Endothelial cell (in vitro differentiated cells): ENCODE measurements at regions not wholly inside any gene's neighbourhood (a gene's known extent, or its start where the extent isn't known, plus 50 kb on each side); places are given as distances from the start of the nearest gene placed in this dataset.
"Not testable (repeated sequence)": the region's sequence is repeated elsewhere in the genome, so short reads cannot be mapped to it uniquely, and the experiment has no call there.

ENCODE experiments used
- DNase-seq: peaks from one replicate; pipeline ENCODE4 v3.0.0; 2021; ENCODE audit warnings: low spot score
- H3K27ac Mint-ChIP-seq: one replicate; pipeline ENCODE4 v1.8.0; 2021; ENCODE audit warnings: mixed read lengths, inconsistent platforms; ENCODE audit not compliant: unreplicated experiment
- H3K27me3 Mint-ChIP-seq: one replicate; pipeline ENCODE4 v1.8.0; 2021; ENCODE audit warnings: mild to moderate bottlenecking, moderate library complexity, mixed read lengths, inconsistent platforms; ENCODE audit not compliant: unreplicated experiment
- H3K36me3 Mint-ChIP-seq: one replicate; pipeline ENCODE4 v1.8.0; 2021; ENCODE audit warnings: mild to moderate bottlenecking, low read depth, mixed read lengths, inconsistent platforms; ENCODE audit not compliant: unreplicated experiment
- H3K4me1 Mint-ChIP-seq: one replicate; pipeline ENCODE4 v1.8.0; 2021; ENCODE audit warnings: mild to moderate bottlenecking, mixed read lengths, inconsistent platforms; ENCODE audit not compliant: unreplicated experiment
- H3K4me3 Mint-ChIP-seq: one replicate; pipeline ENCODE4 v1.8.0; 2021; ENCODE audit warnings: mild to moderate bottlenecking, mixed read lengths, inconsistent platforms; ENCODE audit not compliant: unreplicated experiment
- H3K9me3 Mint-ChIP-seq: one replicate; pipeline ENCODE4 v1.8.0; 2021; ENCODE audit warnings: mixed read lengths, inconsistent platforms; ENCODE audit not compliant: unreplicated experiment
- TF ChIP-seq, protein P1 (sequence below): fragments of 200-600 bp; sonication (generic); IDR thresholded peaks from one replicate; pipeline ENCODE4 v1.5.0; 2021; ENCODE audit warnings: antibody characterized with exemption; ENCODE audit not compliant: unreplicated experiment

DNA sequence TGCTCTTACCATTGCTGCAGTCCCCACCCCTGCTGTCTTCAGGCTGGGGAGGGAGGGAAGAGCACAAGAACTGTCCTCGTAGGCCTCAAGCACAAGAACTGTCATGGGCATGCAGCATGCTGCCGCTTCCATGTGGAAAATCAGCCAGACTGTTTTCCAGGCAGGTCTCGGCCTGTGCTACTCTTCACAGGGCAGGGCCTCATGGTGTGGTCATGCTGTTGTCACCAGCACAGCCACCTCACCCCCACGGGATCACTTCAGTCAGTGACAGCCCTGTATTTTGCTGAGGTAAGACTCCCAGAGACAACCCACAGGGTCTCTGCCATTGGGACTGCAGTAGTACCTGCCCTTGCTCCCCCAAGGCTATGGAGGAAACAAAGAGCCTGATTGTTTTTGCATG lies 205.3 kb downstream of the NAP1L3 start:
- H3K27me3 Mint-ChIP-seq = no peaks in the 10 kb centered on the region
- no peaks in the 10 kb centered on the region for H3K36me3 Mint-ChIP-seq
- TF ChIP-seq, protein P1, sequence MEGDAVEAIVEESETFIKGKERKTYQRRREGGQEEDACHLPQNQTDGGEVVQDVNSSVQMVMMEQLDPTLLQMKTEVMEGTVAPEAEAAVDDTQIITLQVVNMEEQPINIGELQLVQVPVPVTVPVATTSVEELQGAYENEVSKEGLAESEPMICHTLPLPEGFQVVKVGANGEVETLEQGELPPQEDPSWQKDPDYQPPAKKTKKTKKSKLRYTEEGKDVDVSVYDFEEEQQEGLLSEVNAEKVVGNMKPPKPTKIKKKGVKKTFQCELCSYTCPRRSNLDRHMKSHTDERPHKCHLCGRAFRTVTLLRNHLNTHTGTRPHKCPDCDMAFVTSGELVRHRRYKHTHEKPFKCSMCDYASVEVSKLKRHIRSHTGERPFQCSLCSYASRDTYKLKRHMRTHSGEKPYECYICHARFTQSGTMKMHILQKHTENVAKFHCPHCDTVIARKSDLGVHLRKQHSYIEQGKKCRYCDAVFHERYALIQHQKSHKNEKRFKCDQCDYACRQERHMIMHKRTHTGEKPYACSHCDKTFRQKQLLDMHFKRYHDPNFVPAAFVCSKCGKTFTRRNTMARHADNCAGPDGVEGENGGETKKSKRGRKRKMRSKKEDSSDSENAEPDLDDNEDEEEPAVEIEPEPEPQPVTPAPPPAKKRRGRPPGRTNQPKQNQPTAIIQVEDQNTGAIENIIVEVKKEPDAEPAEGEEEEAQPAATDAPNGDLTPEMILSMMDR = no peak

DNA sequence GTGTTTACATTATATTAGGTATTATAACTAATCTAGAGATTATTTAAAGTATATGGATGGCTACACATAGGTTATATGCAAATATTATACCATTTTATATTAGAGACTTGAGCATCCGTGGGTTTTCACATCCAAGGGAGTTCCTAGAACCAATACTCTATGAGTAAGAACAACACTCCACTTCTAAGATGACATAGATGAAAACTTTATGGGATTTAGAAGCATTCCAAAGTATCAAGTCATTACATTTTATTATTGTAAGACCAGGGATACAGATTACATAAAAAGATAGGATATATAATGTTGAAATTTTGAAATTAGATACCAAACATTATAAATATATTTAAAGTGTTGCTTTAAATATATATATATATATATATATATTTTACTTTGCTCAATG lies 207.0 kb downstream of the NAP1L3 start:
- no peak overlapping the region for H3K27ac Mint-ChIP-seq
- H3K9me3 Mint-ChIP-seq = no peaks in the 10 kb centered on the region
- no peak overlapping the region for H3K4me3 Mint-ChIP-seq
- H3K36me3 Mint-ChIP-seq = no peaks in the 10 kb centered on the region
- DNase-seq = no peak
- H3K4me1 Mint-ChIP-seq = no peaks in the 10 kb centered on the region
- no peaks in the 10 kb centered on the region for H3K27me3 Mint-ChIP-seq
- TF ChIP-seq, protein P1 = no peak

More for the DNA sequence above, 205.3 kb downstream of the NAP1L3 start:
- Mint-ChIP-seq H3K27ac (no peak overlapping the region), H3K4me1 (no peaks in the 10 kb centered on the region), H3K9me3 (no peaks in the 10 kb centered on the region), H3K4me3 (no peak overlapping the region)
- DNase-seq = no peak

DNA sequence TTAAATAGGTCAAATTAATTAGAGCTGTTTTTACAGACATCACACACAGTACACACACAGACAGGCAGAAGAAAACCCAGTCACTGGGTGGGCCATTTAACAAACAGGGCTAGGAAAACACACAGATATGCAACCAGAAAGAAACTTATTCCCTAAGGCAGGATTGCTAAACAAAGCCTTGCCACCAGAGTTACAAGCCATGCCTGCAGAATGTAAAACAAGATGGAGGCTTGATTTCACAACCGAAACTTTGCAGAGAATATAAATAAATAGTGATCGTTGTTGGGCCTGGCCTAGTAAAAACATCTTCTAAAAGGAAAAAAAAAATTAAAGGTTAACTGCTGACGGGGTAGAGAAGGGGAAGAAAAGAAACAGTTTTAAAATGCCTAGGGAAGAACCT lies 212.3 kb downstream of the NAP1L3 start:
- H3K36me3 Mint-ChIP-seq = no peaks in the 10 kb centered on the region
- no peaks in the 10 kb centered on the region for H3K27me3 Mint-ChIP-seq
- no peaks in the 10 kb centered on the region for H3K4me1 Mint-ChIP-seq
- no peaks in the 10 kb centered on the region for H3K9me3 Mint-ChIP-seq
- no peak overlapping the region for H3K27ac Mint-ChIP-seq
- no peak for DNase-seq
- TF ChIP-seq, protein P1 = no peak
- no peak overlapping the region for H3K4me3 Mint-ChIP-seq

DNA sequence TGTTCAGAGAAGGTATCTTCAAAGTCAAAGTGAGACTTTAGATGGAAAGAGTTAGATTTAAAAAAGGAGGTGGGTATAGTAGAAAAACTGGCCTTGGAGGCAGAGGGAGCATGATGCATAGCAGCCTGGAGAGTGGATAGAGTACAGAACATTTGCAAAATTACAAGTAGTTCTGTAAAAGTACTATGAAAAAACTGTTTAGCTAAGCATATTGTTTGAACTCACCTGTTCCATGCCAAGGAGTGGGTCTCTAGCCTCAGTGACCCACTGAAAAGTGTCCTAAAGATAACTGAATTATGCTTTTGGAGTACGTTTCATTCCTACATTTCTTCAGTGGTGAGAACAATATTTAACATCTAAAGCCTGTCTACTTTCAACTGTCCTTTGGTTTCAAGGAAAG lies 218.9 kb downstream of the NAP1L3 start:
- no peak overlapping the region for H3K4me3 Mint-ChIP-seq
- H3K27me3 Mint-ChIP-seq = no peaks in the 10 kb centered on the region
- no peaks in the 10 kb centered on the region for H3K36me3 Mint-ChIP-seq
- H3K4me1 Mint-ChIP-seq = no peaks in the 10 kb centered on the region
- TF ChIP-seq, protein P1 = no peak
- no peaks in the 10 kb centered on the region for H3K9me3 Mint-ChIP-seq
- H3K27ac Mint-ChIP-seq = no peak overlapping the region
- DNase-seq = no peak

DNA sequence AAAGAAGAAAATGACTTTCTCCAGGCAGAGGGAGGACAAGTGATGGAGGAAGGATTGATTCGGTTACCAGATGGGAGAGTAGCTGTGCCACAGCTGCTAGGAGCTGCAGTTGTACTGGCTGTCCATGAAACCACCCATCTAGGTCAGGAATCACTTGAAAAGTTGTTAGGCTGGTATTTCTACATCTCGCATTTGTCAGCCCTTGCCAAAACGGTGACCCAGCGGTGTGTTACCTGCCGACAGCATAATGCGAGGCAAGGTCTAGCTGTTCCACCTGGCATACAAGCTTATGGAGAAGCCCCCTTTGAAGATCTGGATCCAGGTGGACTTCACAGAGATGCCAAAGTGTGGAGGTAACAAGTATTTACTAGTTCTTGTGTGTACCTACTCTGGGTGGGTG lies 238.7 kb downstream of the NAP1L3 start:
- not testable (repeated sequence) for H3K9me3 Mint-ChIP-seq, H3K27ac Mint-ChIP-seq, H3K36me3 Mint-ChIP-seq, H3K4me3 Mint-ChIP-seq, H3K27me3 Mint-ChIP-seq, DNase-seq, H3K4me1 Mint-ChIP-seq

DNA sequence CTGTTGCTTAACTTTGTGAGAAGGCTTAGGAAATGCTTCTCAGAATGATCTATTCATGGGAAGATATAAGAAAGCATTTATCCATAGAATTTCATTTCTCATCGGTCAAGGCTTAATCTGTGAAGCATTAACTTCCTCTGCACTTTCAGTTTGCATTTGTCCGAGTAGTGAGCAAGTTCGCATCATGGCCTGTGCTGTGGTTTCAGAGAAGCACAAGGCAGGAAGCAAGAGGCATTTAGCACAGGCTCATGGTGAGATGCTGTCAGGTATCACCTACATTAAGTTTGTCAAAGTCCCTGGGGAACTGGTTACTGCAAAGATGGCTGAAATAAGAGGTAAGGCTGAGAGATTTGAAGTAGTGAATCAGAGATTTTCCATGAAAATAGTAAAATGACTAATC lies 244.9 kb downstream of the NAP1L3 start:
- Mint-ChIP-seq H3K4me3 (no peak overlapping the region), H3K27me3 (no peaks in the 10 kb centered on the region), H3K4me1 (no peaks in the 10 kb centered on the region), H3K9me3 (no peaks in the 10 kb centered on the region), H3K36me3 (no peaks in the 10 kb centered on the region), H3K27ac (no peak overlapping the region)
- no peak for DNase-seq
- TF ChIP-seq, protein P1 = no peak
